AG08396 (cell line): ENCODE measurements at regions not wholly inside any gene's neighbourhood (a gene's known extent, or its start where the extent isn't known, plus 50 kb on each side); places are given as distances from the start of the nearest gene placed in this dataset.
"Not testable (repeated sequence)": the region's sequence is repeated elsewhere in the genome, so short reads cannot be mapped to it uniquely, and the experiment has no call there.

Experiments used
- DNase-seq: peaks from one replicate; pipeline ENCODE4 v3.0.0; 2012; ENCODE audit warnings: low spot score, mixed read lengths

- DNase-seq, result no peak
These were observed 194.5 kb downstream of the C12orf75 start for GRCh38 chr12:105524961-105525360.

GRCh38 chr12:105534068-105534467 is 203.6 kb downstream of the C12orf75 start:
- no peak for DNase-seq

- DNase-seq, result not testable (repeated sequence)
These were observed 204.5 kb downstream of the C12orf75 start for GRCh38 chr12:105535033-105535432.

- DNase-seq, result peak; percentile 80
These were observed 208.4 kb downstream of the C12orf75 start for GRCh38 chr12:105538880-105539279.

GRCh38 chr12:105539735-105540134 is 209.2 kb downstream of the C12orf75 start:
- no peak for DNase-seq

- no peak for DNase-seq
These were observed 217.3 kb downstream of the C12orf75 start for GRCh38 chr12:105547786-105548185.

- no peak for DNase-seq
These were observed 218.1 kb downstream of the C12orf75 start for GRCh38 chr12:105548626-105549025.

GRCh38 chr12:105552056-105552455 is 221.6 kb downstream of the C12orf75 start:
- DNase-seq, result no peak

- no peak for DNase-seq
These were observed 223.8 kb downstream of the C12orf75 start for GRCh38 chr12:105554223-105554678.

- DNase-seq, result no peak
These were observed 224.4 kb downstream of the C12orf75 start for GRCh38 chr12:105554856-105555255.

GRCh38 chr12:105555556-105556295 is 225.2 kb downstream of the C12orf75 start:
- no peak for DNase-seq

GRCh38 chr12:105559310-105559709 is 228.8 kb downstream of the C12orf75 start:
- DNase-seq, result no peak

GRCh38 chr12:105561546-105562198 is 231.2 kb downstream of the C12orf75 start:
- no peak for DNase-seq

GRCh38 chr12:105562199-105562971 is 231.9 kb downstream of the C12orf75 start:
- DNase-seq, result peak; percentile 80

- DNase-seq, result no peak
These were observed 236.6 kb downstream of the C12orf75 start for GRCh38 chr12:105567061-105567460.

GRCh38 chr12:105569886-105570285 is 239.4 kb downstream of the C12orf75 start:
- no peak for DNase-seq

GRCh38 chr12:105570944-105571343 is 240.5 kb downstream of the C12orf75 start:
- no peak for DNase-seq

- no peak for DNase-seq
These were observed 243.1 kb downstream of the C12orf75 start for GRCh38 chr12:105573574-105573973.

- no peak for DNase-seq
These were observed 243.7 kb downstream of the C12orf75 start for GRCh38 chr12:105574056-105574715.

- DNase-seq, result no peak
These were observed 244.7 kb downstream of the C12orf75 start for GRCh38 chr12:105575235-105575634.

- no peak for DNase-seq
These were observed 245.8 kb downstream of the C12orf75 start for GRCh38 chr12:105576261-105576660.

GRCh38 chr12:105580821-105581352 is 250.4 kb downstream of the C12orf75 start:
- DNase-seq, result no peak
